SU-DHL-6 (cell line): ENCODE measurements at regions not wholly inside any gene's neighbourhood (a gene's known extent, or its start where the extent isn't known, plus 50 kb on each side); places are given as distances from the start of the nearest gene placed in this dataset.

Source experiments
- H2AFZ ChIP-seq: fragments of 200-600 bp; sonication (generic); 2 replicates; pipeline ENCODE4 v1.6.1; 2014; ENCODE audit warnings: low read depth, mild to moderate bottlenecking, moderate library complexity, mixed read lengths, antibody characterized with exemption, low read length; ENCODE audit not compliant: severe bottlenecking
- H3F3A ChIP-seq: fragments of 200-600 bp; shearing (Covaris generic); 2 replicates; pipeline ENCODE4 v1.6.0; 2016; ENCODE audit warnings: antibody characterized with exemption, mild to moderate bottlenecking; ENCODE audit not compliant: insufficient read depth
- H3K27ac ChIP-seq: fragments of 200-600 bp; sonication (generic); 2 replicates; pipeline ENCODE4 v1.5.1; 2016; ENCODE audit warnings: low read depth, mild to moderate bottlenecking, low read length, moderate library complexity, mixed read lengths
- H3K27me3 ChIP-seq: fragments of 200-600 bp; sonication (generic), shearing (Covaris generic); 2 replicates; pipeline ENCODE4 v1.6.0; 2014; ENCODE audit warnings: mild to moderate bottlenecking, low read length
- H3K36me3 ChIP-seq: fragments of 200-600 bp; sonication (generic); 2 replicates; pipeline ENCODE4 v1.6.1; 2014; ENCODE audit warnings: mild to moderate bottlenecking, low read length, mixed read lengths
- H3K4me2 ChIP-seq: fragments of 300-600, 200-600 bp; shearing (Covaris generic), sonication (generic); 2 replicates; pipeline ENCODE4 v1.6.0; 2014; ENCODE audit warnings: low read length, low read depth, mild to moderate bottlenecking; ENCODE audit not compliant: poor library complexity, severe bottlenecking
- H3K4me3 ChIP-seq: fragments of 200-600 bp; sonication (generic); 2 replicates; pipeline ENCODE4 v1.5.1; 2014; ENCODE audit warnings: antibody characterized with exemption, low read length, mild to moderate bottlenecking, mixed read lengths; ENCODE audit not compliant: insufficient read depth, poor library complexity, severe bottlenecking
- H3K79me2 ChIP-seq: fragments of 200-600 bp; sonication (generic); 2 replicates; pipeline ENCODE4 v1.6.1; 2014; ENCODE audit warnings: mild to moderate bottlenecking, low read length, moderate library complexity; ENCODE audit not compliant: insufficient read depth
- H3K9ac ChIP-seq: fragments of 200-600 bp; sonication (generic); 2 replicates; pipeline ENCODE4 v1.7.0; 2014; ENCODE audit warnings: mild to moderate bottlenecking, low read length
- H3K9me2 ChIP-seq: fragments of 200-600 bp; sonication (generic); replicated peaks from 2 replicates; pipeline ENCODE4 v1.6.1; 2014; ENCODE audit warnings: low read length; ENCODE audit not compliant: insufficient read depth
- H3K9me3 ChIP-seq: fragments of 200-600 bp; sonication (generic); 2 replicates; pipeline ENCODE4 v1.6.1; 2014; ENCODE audit warnings: low read length, mixed read lengths; ENCODE audit not compliant: insufficient read depth
- H4K20me1 ChIP-seq: fragments of 200-600 bp; sonication (generic); 2 replicates; pipeline ENCODE4 v1.6.1; 2014; ENCODE audit warnings: low read depth, mild to moderate bottlenecking, antibody characterized with exemption, low read length, moderate library complexity, mixed read lengths
- EZH2phosphoT487 ChIP-seq: fragments of 200-600 bp; sonication (generic), shearing (Covaris generic); conservative IDR thresholded peaks from 2 replicates; pipeline ENCODE4 v1.6.1; 2018; ENCODE audit warnings: mild to moderate bottlenecking, antibody characterized with exemption, low read length, moderate library complexity, mixed read lengths
- TF ChIP-seq, protein P1 (sequence below): fragments of 200-600 bp; sonication (generic); IDR thresholded peaks from one replicate; pipeline ENCODE4 v1.5.1; 2017; ENCODE audit warnings: antibody characterized with exemption, mild to moderate bottlenecking, low read length, moderate library complexity; ENCODE audit not compliant: insufficient read depth, poor library complexity, severe bottlenecking

DNA sequence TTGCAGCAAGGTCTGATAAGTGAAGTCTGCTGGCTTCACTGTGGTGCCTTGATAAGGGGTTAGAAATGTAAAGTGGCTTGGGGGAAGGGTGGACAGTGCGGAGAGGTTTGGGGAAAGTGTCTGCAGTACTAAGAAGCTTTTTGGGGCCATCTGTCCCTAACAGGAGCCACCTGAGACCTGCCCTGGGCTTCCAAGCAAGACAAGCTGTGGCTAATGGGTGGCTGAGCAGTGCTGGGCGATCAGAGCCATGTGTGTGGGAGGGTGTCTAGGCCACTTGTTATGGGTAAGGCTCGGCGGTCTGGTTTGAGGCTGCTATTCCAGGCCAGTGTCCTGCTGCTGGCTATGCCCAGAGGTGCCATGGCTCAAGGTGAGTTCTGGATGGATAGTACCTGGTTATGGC, 185.4 kb upstream of the MTMR8 start:
- Histone ChIP-seq H2AFZ (no peak overlapping the region), H3F3A (no peaks in the 10 kb centered on the region), H3K9me2 (no peaks in the 10 kb centered on the region), H3K79me2 (no peaks in the 10 kb centered on the region), H3K9me3 (no peaks in the 10 kb centered on the region), H3K9ac (no peak overlapping the region), H3K4me2 (no peak overlapping the region), H4K20me1 (no peaks in the 10 kb centered on the region), H3K27ac (no peak overlapping the region), H3K36me3 (no peaks in the 10 kb centered on the region), H3K27me3 (no peaks in the 10 kb centered on the region), H3K4me3 (no peak overlapping the region)
- TF ChIP-seq EZH2phosphoT487: no peak
- TF ChIP-seq, protein P1, sequence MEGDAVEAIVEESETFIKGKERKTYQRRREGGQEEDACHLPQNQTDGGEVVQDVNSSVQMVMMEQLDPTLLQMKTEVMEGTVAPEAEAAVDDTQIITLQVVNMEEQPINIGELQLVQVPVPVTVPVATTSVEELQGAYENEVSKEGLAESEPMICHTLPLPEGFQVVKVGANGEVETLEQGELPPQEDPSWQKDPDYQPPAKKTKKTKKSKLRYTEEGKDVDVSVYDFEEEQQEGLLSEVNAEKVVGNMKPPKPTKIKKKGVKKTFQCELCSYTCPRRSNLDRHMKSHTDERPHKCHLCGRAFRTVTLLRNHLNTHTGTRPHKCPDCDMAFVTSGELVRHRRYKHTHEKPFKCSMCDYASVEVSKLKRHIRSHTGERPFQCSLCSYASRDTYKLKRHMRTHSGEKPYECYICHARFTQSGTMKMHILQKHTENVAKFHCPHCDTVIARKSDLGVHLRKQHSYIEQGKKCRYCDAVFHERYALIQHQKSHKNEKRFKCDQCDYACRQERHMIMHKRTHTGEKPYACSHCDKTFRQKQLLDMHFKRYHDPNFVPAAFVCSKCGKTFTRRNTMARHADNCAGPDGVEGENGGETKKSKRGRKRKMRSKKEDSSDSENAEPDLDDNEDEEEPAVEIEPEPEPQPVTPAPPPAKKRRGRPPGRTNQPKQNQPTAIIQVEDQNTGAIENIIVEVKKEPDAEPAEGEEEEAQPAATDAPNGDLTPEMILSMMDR: no peak

DNA sequence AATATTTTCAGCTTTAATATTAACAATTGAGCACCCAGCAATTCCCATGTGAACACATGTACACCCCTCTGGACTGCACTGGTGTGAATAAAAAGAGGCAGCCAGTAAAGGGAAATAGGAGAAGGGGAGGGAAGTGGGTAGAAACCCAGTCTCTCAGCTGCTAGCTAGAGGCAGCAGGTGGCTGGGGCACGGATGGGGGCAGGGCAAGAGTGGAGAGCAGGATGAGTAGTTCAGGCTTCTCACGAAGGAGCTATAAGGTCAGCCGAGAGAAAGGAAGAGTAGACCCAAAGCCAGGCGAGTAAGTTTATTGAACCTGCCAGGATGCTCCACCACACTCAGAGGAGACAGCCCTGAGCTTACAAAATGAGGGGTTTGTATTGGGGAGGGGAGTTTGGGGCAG, 184.8 kb upstream of the MTMR8 start:
- Histone ChIP-seq H4K20me1 (no peaks in the 10 kb centered on the region), H3K27ac (no peak overlapping the region), H3K79me2 (no peaks in the 10 kb centered on the region), H3K36me3 (no peaks in the 10 kb centered on the region), H3F3A (no peaks in the 10 kb centered on the region), H3K9ac (no peak overlapping the region), H2AFZ (no peak overlapping the region), H3K27me3 (no peaks in the 10 kb centered on the region), H3K4me2 (no peak overlapping the region), H3K9me2 (no peaks in the 10 kb centered on the region), H3K9me3 (no peaks in the 10 kb centered on the region), H3K4me3 (no peak overlapping the region)
- TF ChIP-seq, protein P1: no peak
- no peak for TF ChIP-seq EZH2phosphoT487

DNA sequence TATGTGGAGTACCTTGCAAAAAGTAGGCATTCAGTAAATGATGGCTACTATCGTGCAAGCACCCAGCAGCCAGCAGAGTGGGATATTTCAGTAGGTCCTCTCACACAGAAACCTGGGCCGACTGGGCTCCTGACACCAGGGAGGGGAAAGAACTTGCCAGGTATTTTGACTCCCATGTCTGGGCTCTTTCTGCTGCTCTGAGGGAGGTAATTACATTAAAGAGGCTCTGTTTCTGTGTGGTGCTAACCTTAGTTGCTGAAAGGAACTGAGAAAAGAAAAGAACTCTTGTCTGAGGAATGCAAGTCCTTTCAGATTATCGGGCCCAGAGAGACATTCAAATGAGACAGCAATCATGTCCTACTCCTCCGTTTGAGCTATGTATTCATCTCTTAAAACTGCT, 175.8 kb upstream of the MTMR8 start:
- H3K4me2 ChIP-seq: no peak overlapping the region

More for the DNA sequence above, 175.8 kb upstream of the MTMR8 start:
- Histone ChIP-seq H3K79me2 (no peaks in the 10 kb centered on the region), H3K36me3 (no peaks in the 10 kb centered on the region), H3K27ac (no peak overlapping the region), H2AFZ (no peak overlapping the region), H3K4me3 (no peak overlapping the region), H3K9me3 (no peaks in the 10 kb centered on the region), H3K9ac (no peak overlapping the region), H3K9me2 (no peaks in the 10 kb centered on the region), H3F3A (no peaks in the 10 kb centered on the region), H4K20me1 (no peaks in the 10 kb centered on the region), H3K27me3 (no peaks in the 10 kb centered on the region)
- no peak for TF ChIP-seq EZH2phosphoT487
- TF ChIP-seq, protein P1: no peak
